T1000 (cell line): ENCODE measurements at regions not wholly inside any gene's neighbourhood (a gene's known extent, or its start where the extent isn't known, plus 50 kb on each side); places are given as distances from the start of the nearest gene placed in this dataset.
"Not testable (repeated sequence)": the region's sequence is repeated elsewhere in the genome, so short reads cannot be mapped to it uniquely, and the experiment has no call there.

Source experiments
- DNase-seq: peaks from one replicate; lab custom pipeline; 2025; ENCODE audit warnings: mixed read lengths; lab: John Stamatoyannopoulos, UW

- DNase-seq = not testable (repeated sequence)
Observed at GRCh38 chr9:75459311-75459710, 371.0 kb downstream of the OSTF1 start.

- DNase-seq = no peak
Observed at GRCh38 chr9:75461183-75461582, 372.9 kb downstream of the OSTF1 start.

GRCh38 chr9:75462866-75463265, 374.6 kb downstream of the OSTF1 start:
- no peak for DNase-seq

- DNase-seq = no peak
Observed at GRCh38 chr9:75463871-75464270, 375.6 kb downstream of the OSTF1 start.

- DNase-seq = no peak
Observed at GRCh38 chr9:75464726-75465125, 376.4 kb downstream of the OSTF1 start.

- DNase-seq = no peak
Observed at GRCh38 chr9:75467142-75467541, 378.8 kb downstream of the OSTF1 start.

GRCh38 chr9:75471549-75472114, 383.3 kb downstream of the OSTF1 start:
- DNase-seq = no peak

GRCh38 chr9:75482566-75482965, 394.3 kb downstream of the OSTF1 start:
- DNase-seq = no peak

- DNase-seq = no peak
Observed at GRCh38 chr9:75483636-75484035, 395.3 kb downstream of the OSTF1 start.

- DNase-seq = no peak
Observed at GRCh38 chr9:75487856-75488718, 399.8 kb downstream of the OSTF1 start.

GRCh38 chr9:75488719-75489110, 400.4 kb downstream of the OSTF1 start:
- no peak for DNase-seq

- no peak for DNase-seq
Observed at GRCh38 chr9:75490326-75490725, 400.1 kb upstream of the PCSK5 start.

- DNase-seq = no peak
Observed at GRCh38 chr9:75491533-75491932, 398.9 kb upstream of the PCSK5 start.

- DNase-seq = no peak
Observed at GRCh38 chr9:75499812-75500211, 390.7 kb upstream of the PCSK5 start.

- DNase-seq = no peak
Observed at GRCh38 chr9:75500479-75500878, 390.0 kb upstream of the PCSK5 start.

GRCh38 chr9:75500940-75501339, 389.5 kb upstream of the PCSK5 start:
- DNase-seq = not testable (repeated sequence)

- no peak for DNase-seq
Observed at GRCh38 chr9:75504721-75505120, 385.8 kb upstream of the PCSK5 start.

- no peak for DNase-seq
Observed at GRCh38 chr9:75505654-75506053, 384.8 kb upstream of the PCSK5 start.

GRCh38 chr9:75529463-75529862, 361.0 kb upstream of the PCSK5 start:
- no peak for DNase-seq

- DNase-seq = no peak
Observed at GRCh38 chr9:75531588-75531987, 358.9 kb upstream of the PCSK5 start.

GRCh38 chr9:75532233-75533050, 358.0 kb upstream of the PCSK5 start:
- no peak for DNase-seq

- DNase-seq = no peak
Observed at GRCh38 chr9:75539523-75539922, 350.9 kb upstream of the PCSK5 start.

- DNase-seq = no peak
Observed at GRCh38 chr9:75540185-75540584, 350.3 kb upstream of the PCSK5 start.
